Ovary (tissue), 7 donors: ENCODE measurements at regions not wholly inside any gene's neighbourhood (a gene's known extent, or its start where the extent isn't known, plus 50 kb on each side); places are given as distances from the start of the nearest gene placed in this dataset.

Source experiments
- DNase-seq, 5 donors: peaks; one replicate each; pipeline ENCODE4 v3.0.0-alpha.2; 2019 to 2020
- H3K27ac ChIP-seq, 2 donors: fragments of 200-600 bp; one replicate each; pipeline versions ENCODE4 v1.5.1 to v1.8.0; 2019 to 2022
- H3K27me3 ChIP-seq: fragments of 200-600 bp; one replicate; pipeline ENCODE4 v1.8.0; 2022
- H3K36me3 ChIP-seq: fragments of 200-600 bp; sonication (generic); one replicate; pipeline ENCODE4 v1.5.1; 2019
- H3K4me1 ChIP-seq: one replicate; pipeline ENCODE4 v1.8.1; 2013; ENCODE audit warnings: mild to moderate bottlenecking, moderate library complexity; ENCODE audit not compliant: insufficient read depth
- H3K4me3 ChIP-seq: fragments of 200-600 bp; sonication (generic); one replicate; pipeline ENCODE4 v1.5.1; 2017
- H3K9me3 ChIP-seq, 2 donors: fragments of 200-600 bp in 1 of 2; sonication (generic) in 1 of 2; one replicate each; pipeline versions ENCODE4 v1.5.1 to v1.8.1; 2013 to 2019; ENCODE audit warnings: mild to moderate bottlenecking in 1 of 2, moderate library complexity in 1 of 2
- CTCF ChIP-seq, 3 donors: fragments of 450-650 bp in 2 of 3; fragments of 200-600 bp in 1 of 3; IDR thresholded peaks; one replicate each; pipeline versions ENCODE4 v1.5.1 to v1.8.0; 2016 to 2022; ENCODE audit warnings: antibody characterized with exemption in 3 of 3, mild to moderate bottlenecking in 1 of 3
- EP300 ChIP-seq: sonication (generic); formaldehyde crosslinking; IDR thresholded peaks from one replicate; pipeline ENCODE4 v1.6.1; 2017; ENCODE audit warnings: antibody characterized with exemption
- POLR2A ChIP-seq: fragments of 450-650 bp; IDR thresholded peaks from one replicate; pipeline ENCODE4 v1.6.1; 2017; ENCODE audit warnings: antibody characterized with exemption, mild to moderate bottlenecking, moderate library complexity
- WGBS, 3 donors: extraction: QIAGEN DNeasy Blood & Tissue Kit in 1 of 3; methylation state at CpG; one replicate each; pipeline versions ENCODE4 v1.1.5 to v1.1.7; 2013 to 2017; 5-methylcytosine and 5-hydroxymethylcytosine counted together
- intact Hi-C, 4 donors: fragments of 100-400 bp; cut with DNase I; formaldehyde crosslinking; loops; one replicate each; pipeline versions ENCODE4 v1.11.0 to v1.15.1; 2022 to 2023
- donor health status: DM: no; HTN: no; CAD: no; lungs with moderate emphysema.
- donor health status: DM: no; HTN: no; CAD: no.
- donor health status: Bipolar disorder and iron deficiency.
- donor health status: DM: no; HTN: no; CAD: no.
- donor health status: DM: yes; HTN: yes; CAD: no.

DNA sequence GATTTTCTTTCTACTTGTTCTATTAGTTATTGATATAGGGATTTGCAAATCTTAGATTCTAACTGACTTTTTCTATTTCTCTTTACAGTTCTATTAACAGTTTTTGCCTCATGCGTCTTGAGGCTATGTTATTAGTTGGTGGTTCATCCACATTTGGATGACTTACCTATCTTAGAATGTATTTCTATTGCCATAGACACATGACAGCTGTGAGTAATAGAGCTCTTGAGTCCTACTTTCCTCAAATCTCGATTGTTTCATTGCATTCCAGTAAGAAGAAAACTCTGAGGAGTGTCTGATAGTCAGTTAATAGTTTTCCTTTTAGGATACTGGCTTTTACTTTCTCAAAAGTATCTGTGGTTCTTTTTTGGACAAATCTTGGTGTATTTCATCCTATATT is 241.4 kb upstream of the ZNF32 start:
- no peak overlapping the region for H3K4me3 ChIP-seq
- 56 to 60% (median 57%) methylated on average over 2 of the region's 2 CpGs for WGBS, 3 donors
- H3K4me1 ChIP-seq: no peaks in the 10 kb centered on the region
- no peak overlapping the region for H3K27ac ChIP-seq
- H3K36me3 ChIP-seq: no peaks in the 10 kb centered on the region
- TF ChIP-seq CTCF (IDR thresholded peaks at IDR 0.05) (no peak), POLR2A (no peak), EP300 (no peak)
- intact Hi-C loops: no loop called here
- no peaks in the 10 kb centered on the region for H3K27me3 ChIP-seq
- H3K9me3 ChIP-seq: no peaks in the 10 kb centered on the region
- no peak for DNase-seq

DNA sequence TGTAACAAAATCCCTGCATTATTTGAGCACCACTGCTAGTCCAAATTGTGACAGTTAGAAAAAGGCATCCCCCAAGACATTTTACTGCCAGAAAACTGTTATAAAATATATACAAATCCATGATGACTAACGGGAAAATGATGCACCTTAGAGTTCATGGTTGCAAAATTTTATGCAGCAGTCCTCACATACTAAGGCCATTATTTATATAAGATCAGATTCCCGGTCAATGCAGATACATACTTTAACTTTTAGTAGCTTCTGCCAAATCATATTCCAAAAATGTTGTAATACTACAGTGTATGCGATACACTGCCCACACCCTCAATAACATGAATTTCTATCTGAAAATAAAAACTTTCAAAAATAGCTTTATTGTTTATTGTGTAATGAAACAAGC is 239.9 kb upstream of the ZNF32 start:
- Histone ChIP-seq H3K4me3 (no peak overlapping the region), H3K4me1 (no peaks in the 10 kb centered on the region), H3K36me3 (no peaks in the 10 kb centered on the region), H3K27me3 (no peaks in the 10 kb centered on the region), H3K27ac (no peak overlapping the region), H3K9me3 (no peaks in the 10 kb centered on the region)
- 55 to 65% (median 61%) methylated on average over 3 of the region's 3 CpGs for WGBS, 3 donors
- intact Hi-C loops: no loop called here
- no peak for DNase-seq
- TF ChIP-seq EP300: no peak
- TF ChIP-seq CTCF (IDR thresholded peaks at IDR 0.05): no peak
- TF ChIP-seq POLR2A: no peak

DNA sequence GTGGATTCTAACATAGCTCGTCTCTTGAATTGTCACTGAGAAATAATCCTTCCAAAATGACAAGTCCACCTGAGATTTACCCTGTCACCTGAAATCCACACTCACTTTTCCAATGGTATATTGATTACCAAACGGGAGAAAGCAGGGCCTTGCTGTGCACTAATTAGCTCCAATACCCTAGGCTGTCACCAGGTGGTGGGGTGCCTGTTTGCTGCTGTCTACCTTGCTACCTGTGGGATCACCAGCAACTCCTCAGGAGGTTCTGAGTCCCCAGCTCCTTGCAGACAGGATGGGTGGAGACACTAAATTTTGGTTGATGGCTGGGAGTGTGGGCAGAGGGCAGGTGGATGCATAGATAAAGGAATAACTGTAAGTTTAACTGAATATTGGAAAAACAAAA is 237.2 kb upstream of the ZNF32 start:
- Histone ChIP-seq H3K27ac (no peak overlapping the region), H3K4me3 (no peak overlapping the region), H3K36me3 (no peaks in the 10 kb centered on the region), H3K27me3 (no peaks in the 10 kb centered on the region), H3K4me1 (no peaks in the 10 kb centered on the region), H3K9me3 (no peaks in the 10 kb centered on the region)
- 91 to 95% (median 93%) methylated on average over 2 of the region's 2 CpGs for WGBS, 3 donors
- intact Hi-C loops: no loop called here
- no peak for DNase-seq
- TF ChIP-seq EP300: no peak
- no peak for TF ChIP-seq POLR2A
- no peak for TF ChIP-seq CTCF (IDR thresholded peaks at IDR 0.05)

GRCh38 chr10:43885252-43885651 is 236.6 kb upstream of the ZNF32 start:
- TF ChIP-seq EP300 (no peak), CTCF (IDR thresholded peaks at IDR 0.05) (no peak)
- Histone ChIP-seq H3K27me3 (no peaks in the 10 kb centered on the region), H3K9me3 (no peaks in the 10 kb centered on the region), H3K36me3 (no peaks in the 10 kb centered on the region), H3K4me3 (no peak overlapping the region), H3K27ac (no peak overlapping the region), H3K4me1 (no peaks in the 10 kb centered on the region)
- no peak for DNase-seq
- intact Hi-C loops: no loop called here
- 92 to 97% (median 96%) methylated on average over 5 of the region's 5 CpGs for WGBS, 3 donors
